Stomach (tissue), 4 donors: ENCODE measurements at regions not wholly inside any gene's neighbourhood (a gene's known extent, or its start where the extent isn't known, plus 50 kb on each side); places are given as distances from the start of the nearest gene placed in this dataset.

Experiments
- CTCF ChIP-seq, 7 experiments: fragments of 450-650 bp in 4 of 7; fragments of 200-600 bp in 3 of 7; sonication (generic) in 3 of 7; IDR thresholded peaks; one replicate each; pipeline ENCODE4 v1.5.1; 2016 to 2019; ENCODE audit warnings: antibody characterized with exemption in 7 of 7, control low read depth in 2 of 7, mild to moderate bottlenecking in 1 of 7
- POLR2AphosphoS5 ChIP-seq, 3 donors: sonication (generic); formaldehyde crosslinking; IDR thresholded peaks; one replicate each; pipeline ENCODE4 v1.6.1; 2016; ENCODE audit warnings: antibody characterized with exemption in 3 of 3

- TF ChIP-seq CTCF (IDR thresholded peaks at IDR 0.05) (no peak), POLR2AphosphoS5 (IDR thresholded peaks at IDR 0.05) (no peak)
Measured at GRCh38 chr15:81811736-81812135, 234.1 kb downstream of the MEX3B start.
